DMS79 treated with DMSO at 0.1 percent for 48 hours (cell line): ENCODE measurements at regions not wholly inside any gene's neighbourhood (a gene's known extent, or its start where the extent isn't known, plus 50 kb on each side); places are given as distances from the start of the nearest gene placed in this dataset.

Source experiments
- DNase-seq: peaks from one replicate; lab custom pipeline; 2025; lab: John Stamatoyannopoulos, UW

DNA sequence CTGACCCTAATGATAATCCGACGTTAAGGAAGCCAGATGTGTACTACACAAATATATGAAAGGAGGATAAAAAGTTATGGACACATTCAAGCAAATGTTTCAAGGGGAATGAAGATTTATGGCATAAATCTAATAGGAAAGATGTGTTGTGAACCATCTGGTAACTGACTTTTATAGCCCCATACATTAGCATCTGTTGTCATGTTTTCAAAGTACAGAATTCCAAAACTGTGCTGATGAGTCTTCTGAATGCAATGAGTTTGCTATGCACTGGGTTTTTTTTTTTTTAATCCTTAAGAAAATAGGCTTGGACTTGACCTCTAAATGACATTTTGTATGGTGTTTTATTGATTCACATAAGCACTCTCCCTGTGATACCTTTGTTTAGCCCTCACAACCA lies 158.5 kb upstream of the ESRRG start:
- DNase-seq: no peak

DNA sequence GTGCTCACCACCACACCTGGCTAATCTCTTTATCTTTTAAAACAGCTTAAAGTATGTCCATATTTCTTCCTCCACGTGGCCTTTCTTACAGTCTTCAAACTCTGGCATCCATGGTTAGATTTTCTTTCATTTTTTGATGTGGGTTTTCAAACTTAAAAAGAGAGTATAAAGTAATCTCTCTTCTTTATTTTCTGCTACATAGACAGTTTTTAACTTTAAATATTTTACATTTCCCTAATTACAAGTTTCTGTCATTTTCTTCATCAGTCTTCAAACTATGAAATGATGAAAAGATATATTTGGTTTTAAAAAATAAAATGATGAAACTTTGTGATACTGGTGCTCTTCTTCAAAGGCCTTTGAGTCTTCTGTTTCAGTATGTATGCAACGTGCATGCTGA lies 143.5 kb upstream of the ESRRG start:
- DNase-seq: no peak

DNA sequence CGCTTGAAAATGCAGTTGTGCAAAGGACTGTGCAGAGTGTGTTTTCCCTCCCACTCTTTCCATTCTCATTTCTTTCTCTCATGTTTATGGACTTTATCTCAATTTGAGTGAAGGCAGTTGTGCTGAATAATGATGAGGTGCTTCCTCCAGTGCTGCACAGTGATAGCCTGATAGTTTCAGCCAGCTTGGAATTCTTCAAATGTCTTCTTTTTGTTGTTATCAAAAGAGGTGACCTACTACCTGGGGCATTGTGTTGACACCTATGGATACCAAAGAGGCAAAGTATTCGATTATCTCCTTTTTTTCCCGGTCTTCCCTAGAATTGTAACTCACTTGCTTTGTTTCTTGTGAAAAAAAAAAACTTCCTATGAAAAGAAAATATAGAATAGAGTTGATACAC lies 132.6 kb upstream of the ESRRG start:
- no peak for DNase-seq

DNA sequence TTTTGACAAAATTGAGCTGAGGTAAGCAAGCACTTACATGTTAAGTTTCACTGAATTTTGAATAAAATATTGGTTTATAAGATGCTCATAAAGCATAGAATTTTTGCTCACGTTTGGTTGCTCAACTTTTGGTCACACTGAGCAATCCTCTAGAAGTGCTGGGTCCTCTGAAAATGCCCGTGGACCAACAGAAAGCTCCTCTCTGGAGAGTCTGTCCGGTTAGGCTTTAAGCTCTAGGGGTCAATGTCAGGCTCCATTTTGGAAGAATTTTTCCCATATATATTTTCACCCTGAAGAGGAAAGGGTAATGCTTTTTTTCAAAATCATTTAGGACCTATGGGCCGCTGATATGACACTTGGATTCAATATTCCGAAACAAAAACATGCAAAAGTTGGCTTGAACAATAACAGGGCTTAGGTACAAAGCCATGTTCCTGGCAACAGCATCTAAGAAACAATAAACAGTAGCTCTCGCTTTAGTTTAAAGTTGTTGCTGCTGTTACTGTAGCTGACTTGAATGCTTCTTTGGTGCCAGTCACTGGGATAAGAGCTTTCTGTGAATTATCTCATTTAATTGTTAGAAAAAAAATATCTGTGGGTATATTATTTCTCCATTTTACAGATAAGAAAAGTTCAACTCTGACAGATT lies 131.7 kb upstream of the ESRRG start:
- DNase-seq: no peak

DNA sequence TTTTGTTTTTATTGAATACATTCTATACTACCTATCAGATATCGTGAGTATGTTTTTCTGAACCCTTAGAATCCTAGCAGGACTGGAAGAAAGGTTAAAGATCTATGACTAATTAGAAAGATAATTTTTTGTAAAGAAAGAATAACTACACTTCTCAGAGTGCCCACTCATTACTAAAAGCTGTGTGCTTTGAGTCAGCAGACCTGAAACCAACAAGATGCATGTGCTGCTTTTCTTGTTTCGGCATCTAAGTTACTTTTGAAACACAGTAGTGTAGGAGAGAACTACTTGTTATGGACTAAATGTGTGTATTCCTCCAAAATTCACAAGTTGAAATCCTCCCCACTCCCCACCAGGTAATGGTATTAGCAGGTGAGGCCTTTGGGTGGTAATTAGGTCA lies 127.8 kb upstream of the ESRRG start:
- no peak for DNase-seq

DNA sequence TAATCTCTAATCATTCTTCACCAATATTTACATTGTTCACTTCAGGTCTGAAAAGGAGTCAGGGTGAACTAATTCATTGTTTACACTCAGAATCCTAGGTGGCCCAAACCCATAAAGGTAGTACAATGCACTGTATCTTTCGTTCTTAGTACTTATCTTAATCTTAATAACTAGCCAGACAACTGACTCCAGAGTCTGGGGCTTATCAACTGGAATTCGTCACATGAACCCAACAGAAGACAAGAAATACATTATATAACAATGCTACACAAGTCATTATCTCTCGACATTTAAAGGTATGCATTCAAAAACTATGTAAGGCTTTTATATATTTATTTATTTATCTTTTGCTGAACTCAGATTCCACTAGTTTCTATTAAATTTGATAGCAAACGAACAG lies 125.9 kb upstream of the ESRRG start:
- DNase-seq: no peak

DNA sequence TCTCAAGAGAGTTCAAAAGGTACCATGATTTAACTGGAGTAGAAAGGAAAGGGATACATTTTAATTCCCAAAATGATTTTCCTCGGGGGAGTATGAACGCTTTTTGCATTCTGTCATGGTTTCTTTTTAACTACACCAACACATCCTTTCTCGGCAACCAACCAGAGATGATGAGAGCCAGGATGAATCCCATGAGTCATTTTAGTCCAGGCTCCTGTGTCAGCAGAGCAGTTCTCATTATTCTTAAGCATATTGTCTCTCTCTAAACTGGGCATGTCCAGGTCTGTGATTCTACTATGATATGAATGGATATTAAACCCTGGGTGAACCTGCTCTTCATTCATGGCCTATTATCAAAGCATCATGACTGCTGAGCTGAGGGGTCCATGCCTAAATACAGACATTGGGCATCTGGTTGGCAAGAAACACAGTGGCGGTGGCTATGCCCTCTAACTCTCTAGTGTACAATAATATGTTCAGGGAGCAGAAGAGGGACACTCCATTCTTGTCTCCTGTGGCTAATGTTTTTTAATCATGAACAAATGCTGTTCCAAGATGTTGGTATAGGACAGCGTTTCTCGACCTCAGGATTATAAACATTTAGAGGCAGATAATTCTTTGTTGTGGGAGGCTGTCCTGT lies 124.3 kb upstream of the ESRRG start:
- DNase-seq: no peak

DNA sequence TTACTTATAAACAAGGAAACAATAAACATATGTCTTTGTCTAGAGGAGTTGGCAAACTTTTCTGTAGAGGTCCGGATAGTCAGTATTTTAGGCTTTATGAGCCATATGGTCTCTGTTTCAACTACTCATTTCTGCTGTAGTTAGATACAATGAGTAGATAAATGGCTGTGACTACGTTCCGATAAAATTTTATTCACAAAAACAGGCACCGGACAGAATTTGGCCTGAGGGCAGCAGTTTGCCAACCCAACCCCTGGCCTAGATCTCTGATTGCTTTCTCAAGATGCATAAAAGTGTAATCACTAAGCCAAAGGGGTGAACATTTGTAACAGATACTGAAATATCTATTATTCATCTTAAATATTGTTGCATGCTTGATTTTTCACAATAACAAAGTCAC lies 123.1 kb upstream of the ESRRG start:
- no peak for DNase-seq

DNA sequence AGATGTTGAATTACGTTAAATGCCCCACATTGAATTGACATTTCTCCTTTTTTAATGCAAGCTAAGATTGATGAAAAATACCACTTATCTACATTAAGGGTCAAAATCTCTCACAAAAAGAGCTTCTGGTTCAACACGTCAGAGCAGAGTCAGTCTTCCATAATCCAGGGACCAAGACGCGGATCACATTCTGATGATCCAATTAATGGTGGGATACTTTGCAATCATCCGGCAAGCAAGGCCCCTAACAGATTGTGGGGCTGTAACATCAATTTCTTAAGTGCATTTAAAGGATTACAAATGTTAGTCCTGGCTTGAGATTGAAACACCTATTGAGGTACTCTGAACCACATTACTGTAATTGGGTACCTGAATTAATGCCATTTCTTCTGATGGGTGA lies 120.2 kb upstream of the ESRRG start:
- DNase-seq: no peak

DNA sequence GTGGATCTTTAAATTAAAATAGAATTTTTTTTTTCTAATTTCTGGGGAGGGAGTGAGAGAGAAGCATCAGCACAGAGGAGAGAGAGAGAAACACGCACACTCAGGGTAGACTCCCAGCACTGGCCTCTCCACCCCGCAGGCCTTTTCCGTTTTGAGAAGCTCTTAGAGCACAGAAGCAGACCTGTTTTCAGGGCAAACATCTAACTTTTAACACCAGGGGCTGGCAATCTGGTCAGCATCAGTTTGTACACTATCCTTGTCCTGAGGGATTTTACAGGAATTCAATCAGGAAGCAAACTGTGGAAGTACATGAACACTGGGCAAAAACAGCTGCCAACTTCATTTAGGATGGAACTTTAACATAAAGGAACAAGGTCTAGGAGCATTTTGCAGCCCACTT lies 117.9 kb upstream of the ESRRG start:
- no peak for DNase-seq

DNA sequence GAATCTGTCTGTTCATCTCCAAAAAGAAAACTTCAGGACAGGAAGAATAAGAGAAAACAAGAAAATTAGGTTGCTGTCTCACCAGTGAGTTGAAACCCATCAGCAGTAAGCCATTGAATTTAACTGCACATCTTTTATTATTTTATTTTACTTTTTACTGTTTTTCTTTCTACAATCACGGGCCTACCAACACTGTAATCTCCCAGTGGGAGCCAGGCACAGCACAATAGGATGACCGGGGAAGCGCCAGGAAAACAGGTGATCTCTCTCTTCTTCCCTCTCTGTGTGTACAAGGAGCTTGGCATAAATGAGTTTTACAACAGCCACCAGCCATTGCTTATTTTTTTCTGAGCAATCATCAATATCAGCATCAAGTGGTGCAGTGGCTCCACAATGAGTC lies 113.1 kb upstream of the ESRRG start:
- no peak for DNase-seq

DNA sequence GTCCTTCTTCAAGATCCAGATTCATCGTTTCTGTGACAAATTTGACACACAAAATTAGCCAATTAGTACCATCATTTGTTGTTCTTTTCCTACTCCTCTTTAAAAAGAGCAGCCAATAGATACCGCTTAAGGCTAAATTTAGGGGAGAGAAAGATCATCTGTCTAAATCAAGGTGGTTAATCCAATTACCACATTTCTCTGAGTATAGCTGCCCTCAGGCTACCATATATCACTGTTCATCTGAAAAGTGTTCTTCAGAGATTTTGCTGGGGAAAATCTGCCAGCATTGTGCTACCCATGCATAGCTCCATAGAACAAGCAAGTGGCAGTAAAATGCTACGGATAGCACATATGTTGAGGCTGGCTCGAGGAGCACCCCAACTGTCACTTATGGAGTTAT lies 110.3 kb upstream of the ESRRG start:
- no peak for DNase-seq

DNA sequence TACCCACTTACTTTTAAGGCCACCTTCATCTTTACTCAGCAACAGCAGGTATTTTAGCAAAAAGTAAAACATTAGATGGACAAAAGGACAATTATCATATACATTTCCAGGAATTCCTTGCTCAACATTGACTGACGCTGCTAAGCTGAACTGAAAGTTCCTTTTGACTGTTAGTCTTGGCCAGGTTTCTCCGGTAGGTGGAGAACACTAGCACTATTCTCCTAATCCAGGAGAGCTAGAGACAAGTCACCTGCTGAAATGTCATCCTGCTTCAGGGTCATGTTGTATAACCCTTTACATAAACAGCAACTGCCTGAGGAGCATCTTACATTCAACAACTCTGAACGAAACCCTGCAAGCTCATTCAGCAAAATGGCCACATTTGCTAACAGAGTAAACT lies 109.0 kb upstream of the ESRRG start:
- no peak for DNase-seq

DNA sequence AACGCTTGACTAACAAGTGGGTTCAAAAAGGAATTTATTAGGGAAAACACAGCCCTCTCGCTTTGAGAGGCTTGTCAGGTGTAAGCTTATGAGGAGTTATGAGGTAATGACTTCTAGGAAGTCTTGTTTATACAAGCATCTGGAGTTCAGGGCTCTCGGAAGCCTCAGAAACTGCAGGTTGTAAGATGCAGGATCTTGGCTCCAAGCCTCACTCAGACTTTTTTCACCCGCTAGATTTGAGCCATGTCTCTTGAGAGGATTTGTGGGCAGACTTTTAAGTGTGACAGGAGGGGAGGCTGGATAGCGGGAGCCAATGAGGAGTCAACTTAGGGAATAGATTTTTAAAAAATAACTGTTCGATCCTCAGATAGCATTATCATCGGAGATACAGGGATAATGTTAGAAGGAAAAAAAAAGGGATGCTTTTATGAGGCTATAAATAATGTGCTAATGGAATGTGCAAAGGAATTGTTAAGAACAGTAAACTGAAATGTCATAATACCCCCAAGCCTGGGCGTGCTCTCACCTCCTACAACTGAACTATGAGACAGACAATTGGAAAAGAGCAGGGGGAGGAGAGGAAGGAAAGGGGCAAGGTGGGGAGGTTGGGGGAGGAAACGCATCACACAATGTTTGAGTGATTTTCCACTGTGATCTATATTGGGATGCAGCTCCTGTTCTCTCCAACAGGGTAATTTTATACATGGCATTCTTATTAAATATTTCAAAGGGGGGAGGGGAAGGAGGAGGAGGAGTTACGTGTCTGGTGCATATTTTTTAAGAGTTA lies 107.4 kb upstream of the ESRRG start:
- DNase-seq: no peak

DNA sequence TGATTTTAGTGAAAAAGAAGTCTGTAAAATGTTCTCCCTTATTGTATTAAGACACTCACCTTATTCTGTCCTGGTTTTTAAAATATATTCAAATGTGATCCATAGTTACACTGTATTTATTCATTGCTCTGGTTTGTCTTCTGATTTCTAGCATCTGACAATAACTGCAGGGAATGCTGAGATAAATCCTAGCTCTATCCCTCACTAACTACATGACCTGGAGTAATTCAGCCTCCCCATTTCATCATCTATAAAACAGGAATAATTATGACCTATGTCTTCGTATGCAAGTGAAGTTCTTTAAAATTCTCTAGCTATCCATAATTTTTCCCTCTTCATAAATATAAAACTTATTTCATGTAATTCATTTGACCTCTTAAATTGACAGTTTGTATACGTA lies 104.0 kb upstream of the ESRRG start:
- DNase-seq: no peak

DNA sequence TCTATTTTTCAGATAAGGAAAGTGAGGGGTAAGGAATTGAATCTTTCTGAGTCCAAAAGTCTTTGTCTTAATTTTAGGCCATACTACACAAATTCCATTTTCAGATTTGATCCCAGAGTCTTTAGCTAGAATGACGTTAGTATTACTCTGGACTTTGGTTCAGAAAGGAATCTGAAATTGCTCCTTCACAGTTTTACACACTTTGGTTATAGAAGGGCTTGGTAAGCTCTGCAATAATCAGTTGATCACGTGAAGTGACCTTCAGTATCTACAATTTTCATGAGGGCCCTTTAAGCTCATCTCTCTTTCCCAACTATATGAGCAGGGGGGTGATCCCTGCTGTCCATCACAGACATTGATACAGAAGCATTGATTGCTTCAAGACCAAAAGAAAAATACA lies 103.4 kb upstream of the ESRRG start:
- no peak for DNase-seq

DNA sequence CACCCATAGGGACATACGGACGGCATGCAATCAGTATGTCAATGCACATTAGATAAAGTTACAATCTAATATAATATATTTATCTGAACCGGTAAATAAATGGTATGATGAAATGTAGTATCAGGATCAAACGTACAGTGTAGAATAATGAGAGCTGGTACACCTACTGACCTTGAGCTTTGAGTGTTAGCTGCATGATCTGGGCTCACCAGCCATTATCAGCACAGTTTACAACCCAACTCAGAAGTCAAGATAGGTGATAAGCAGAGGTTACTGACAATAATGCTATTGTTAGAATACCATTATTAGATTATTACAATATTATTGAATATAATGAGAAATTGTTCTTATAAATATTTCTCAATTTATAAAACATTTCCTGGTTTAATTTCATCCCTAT lies 103.0 kb upstream of the ESRRG start:
- no peak for DNase-seq

DNA sequence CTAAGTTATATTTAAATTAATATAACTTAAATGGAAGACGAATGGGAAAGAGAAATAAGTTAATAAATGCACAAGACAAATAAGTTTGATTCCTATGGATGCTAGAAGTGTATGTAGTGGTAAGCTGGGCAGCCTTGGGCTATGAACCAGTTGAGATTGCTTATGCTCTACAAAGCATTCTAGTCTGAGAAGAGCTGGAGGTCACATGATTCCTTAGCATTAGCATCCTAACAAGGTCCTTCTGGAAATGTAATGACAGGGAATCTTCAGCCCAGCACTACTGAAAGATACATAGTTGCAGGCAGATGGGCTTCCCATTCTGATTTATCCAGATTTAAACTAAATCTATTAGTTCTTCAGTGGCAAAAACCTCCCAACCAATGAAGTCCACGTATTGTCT lies 102.3 kb upstream of the ESRRG start:
- DNase-seq: no peak

DNA sequence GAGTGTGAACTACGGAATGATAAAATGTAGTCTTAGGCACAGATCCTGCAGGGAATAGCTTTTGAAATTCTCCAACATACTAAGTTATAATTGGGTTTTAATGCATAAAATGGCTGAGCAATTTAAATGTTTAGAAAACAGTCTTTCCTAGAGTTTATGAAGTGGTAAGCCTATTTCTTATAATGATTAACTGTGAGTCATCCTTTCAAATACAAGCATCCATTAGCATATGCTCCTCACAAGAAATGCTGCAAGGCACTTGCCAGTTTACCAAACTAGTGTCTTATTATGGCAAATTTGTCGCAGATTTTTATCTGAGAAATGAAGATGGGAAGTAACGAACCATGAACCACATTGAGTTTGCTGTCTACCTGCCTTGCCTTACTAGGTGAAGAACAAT lies 101.3 kb upstream of the ESRRG start:
- DNase-seq: no peak

DNA sequence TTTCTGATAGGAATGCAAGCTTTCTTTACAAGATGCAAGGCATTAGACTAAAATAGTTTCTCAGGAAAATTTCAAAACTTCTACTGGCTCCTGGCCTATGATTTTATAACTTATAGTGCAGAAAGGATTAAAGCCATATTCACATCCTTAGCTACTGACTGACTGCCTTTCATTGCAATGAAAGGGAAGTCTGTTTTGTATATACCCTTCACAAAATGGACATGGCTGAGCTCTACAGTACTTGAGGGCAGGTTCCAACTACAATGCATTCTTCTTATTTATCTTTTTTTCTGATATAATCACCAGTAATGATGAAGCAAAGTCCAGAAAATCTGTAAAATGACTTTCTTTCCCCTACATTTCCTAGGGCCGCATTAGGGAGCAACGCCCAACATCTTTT lies 100.5 kb upstream of the ESRRG start:
- DNase-seq: no peak

DNA sequence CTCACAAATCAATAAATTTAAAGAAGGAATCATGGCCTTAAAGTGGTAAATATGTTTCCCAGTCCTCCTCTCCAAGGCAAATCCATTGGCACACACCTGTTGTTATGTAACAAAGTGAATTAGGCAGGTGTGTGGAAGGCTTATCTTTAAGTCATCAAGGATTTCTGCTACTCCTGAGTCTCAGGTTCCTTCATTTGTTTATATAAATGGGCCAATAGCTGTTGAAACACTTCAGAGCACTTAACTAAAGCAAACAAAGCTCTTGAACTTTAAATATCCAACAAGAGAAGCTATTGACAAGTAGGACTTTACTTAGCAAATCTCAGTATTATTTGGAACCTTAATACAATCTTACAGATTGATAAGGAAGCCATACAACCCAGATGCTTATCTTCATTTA lies 99.3 kb upstream of the ESRRG start:
- DNase-seq: no peak

DNA sequence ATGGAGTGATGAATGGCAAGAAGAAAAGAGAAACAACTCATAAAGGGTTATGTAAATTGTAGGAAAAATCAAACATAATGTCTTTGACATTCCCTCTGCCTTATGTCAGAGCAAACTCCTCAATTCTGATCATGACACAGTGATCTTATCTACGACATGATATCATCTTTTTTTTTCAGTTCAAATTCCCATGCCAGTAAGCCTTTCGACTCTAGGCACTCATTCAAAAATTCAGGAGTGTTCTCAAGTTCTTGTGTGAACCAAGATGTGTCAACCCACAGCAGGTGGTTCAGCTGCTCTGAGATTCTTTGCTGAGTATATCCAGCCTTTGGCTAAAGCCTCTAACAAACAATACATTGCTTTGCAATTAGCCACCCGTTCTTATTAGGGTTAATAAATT lies 97.1 kb upstream of the ESRRG start:
- no peak for DNase-seq

DNA sequence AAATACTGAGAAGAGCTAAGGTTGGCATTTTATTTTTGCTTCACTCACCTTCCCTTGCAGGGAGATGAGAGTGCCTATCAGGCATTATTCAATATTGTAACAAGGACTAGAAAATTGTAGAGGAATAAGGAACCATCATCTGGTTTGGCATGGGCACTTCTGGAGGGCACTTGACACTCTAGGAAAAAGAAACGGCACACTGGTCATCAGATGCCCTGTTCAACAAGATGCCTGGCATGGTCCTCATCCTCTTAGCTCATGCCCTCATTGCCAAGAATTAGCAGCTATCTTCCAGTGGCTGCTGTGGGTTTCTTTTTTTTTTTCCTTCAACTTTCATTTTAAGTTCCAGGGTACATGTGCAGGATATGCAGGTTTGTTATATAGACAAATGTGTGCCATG lies 95.1 kb upstream of the ESRRG start:
- DNase-seq: no peak
